NCI-H187 treated with DMSO at 0.1 percent for 48 hours (cell line): ENCODE measurements at regions not wholly inside any gene's neighbourhood (a gene's known extent, or its start where the extent isn't known, plus 50 kb on each side); places are given as distances from the start of the nearest gene placed in this dataset.
"Not testable (repeated sequence)": the region's sequence is repeated elsewhere in the genome, so short reads cannot be mapped to it uniquely, and the experiment has no call there.

Source experiments
- DNase-seq: peaks from one replicate; lab custom pipeline; 2025; lab: John Stamatoyannopoulos, UW

- no peak for DNase-seq
These were observed 116.2 kb downstream of the RND3 start for GRCh38 chr2:150371044-150371818.

GRCh38 chr2:150370561-150370960 lies 116.9 kb downstream of the RND3 start:
- DNase-seq = no peak

- no peak for DNase-seq
These were observed 117.6 kb downstream of the RND3 start for GRCh38 chr2:150369862-150370261.

DNA sequence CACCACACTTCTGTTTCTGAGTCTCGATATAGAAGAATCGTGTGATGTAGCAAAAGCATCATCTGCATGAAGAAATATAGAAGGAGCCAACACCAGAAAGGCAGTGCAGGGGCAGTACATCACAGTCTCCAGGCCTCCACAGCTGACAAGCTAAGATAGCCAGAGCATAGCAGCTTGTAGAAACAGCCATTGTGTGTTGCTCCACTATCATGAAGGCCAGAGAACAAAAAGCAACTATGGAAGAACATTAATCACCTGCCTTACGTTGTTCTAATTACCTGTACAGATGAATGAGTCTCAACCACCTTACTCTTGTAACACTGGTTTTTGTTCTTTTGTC lies 129.0 kb downstream of the RND3 start:
- DNase-seq = no peak

GRCh38 chr2:150357770-150358467 lies 129.5 kb downstream of the RND3 start:
- no peak for DNase-seq

DNA sequence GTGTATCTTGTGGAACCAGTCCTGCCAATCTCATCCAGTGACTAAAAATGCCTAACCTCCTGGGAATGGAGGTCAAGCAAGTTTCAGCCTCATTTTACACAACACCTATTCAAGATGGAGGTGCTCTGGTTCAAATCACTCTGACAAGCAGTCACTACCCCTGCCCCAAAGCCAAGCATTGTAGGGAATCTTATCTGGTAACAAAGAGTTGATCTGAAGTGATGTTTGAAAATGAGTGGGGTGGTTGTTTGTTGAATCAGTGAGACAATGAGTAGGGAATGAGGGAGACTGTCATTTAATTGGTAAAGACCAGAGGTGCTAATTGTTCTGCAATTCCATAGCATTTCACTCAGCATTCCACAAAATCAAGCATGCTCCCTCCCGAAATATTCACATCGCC lies 132.0 kb downstream of the RND3 start:
- DNase-seq = no peak

- no peak for DNase-seq
These were observed 134.1 kb downstream of the RND3 start for GRCh38 chr2:150353376-150353775.

DNA sequence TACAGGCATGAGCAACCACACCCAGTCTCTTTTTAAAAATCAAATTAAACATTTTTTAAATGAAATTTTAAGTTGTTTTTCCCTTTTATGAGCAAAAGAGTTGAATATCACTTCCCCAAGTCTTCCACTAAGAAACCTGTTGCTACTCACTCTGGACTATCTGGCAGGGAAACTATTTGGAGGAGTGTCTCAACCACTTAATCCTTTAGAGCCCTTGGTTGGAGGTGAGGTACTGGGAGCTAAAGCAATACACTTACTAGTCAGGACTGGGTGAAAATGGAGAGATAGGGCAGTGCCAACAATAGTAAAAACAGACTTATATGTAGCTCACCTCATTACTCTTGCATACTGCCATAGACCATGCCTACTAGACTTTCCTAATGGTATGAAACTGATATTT lies 135.5 kb downstream of the RND3 start:
- no peak for DNase-seq

DNA sequence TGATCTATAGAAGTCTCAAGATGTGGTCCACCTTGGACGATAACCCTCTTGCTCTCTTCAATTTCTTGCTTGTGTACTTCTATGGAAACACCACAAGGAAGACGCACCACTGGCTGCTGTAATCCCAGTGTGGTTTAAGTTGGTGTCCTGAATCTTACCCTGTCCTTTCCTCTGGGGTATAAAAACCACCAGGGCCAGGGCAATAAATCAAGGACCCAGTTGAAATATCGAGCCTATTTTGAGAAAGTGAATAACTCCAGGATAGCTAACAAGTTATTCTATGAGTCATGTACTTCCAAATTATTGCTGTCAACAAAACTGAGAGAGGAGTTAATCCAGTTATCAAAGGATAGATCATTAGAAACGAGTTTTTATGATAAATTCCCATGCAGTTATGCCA lies 137.0 kb downstream of the RND3 start:
- no peak for DNase-seq

GRCh38 chr2:150346806-150347205 lies 140.7 kb downstream of the RND3 start:
- DNase-seq = no peak

DNA sequence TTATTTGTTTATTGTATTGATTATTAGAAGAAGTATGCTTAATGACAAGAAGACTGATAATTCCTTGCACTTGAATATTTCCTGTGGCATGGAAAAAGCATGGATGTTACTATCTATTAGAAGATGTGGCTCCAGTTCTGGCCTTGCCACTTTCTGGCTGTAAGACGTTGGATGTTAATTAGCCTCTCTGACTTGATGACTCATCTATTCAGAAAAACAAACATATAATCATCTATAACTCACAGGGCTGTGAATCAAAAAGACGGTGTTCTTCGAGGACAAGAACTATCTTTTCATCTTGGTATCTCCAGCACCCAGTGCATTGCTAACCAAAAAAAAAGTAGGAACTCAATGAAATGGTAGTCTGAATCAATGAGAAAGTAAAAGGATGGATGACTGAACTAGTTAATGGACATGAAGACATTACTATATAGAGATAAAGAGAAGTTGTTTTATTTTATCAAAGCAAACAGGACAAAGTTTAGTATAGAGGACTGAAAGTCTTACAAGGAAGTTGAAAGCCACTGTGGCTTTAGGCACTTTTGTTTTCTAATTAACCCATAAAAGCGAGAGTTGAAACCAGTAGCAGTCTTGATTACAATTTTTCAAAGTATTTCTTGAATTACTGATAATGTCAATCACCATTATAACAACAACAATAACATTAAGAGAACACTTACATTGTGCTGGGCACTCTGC lies 145.3 kb downstream of the RND3 start:
- no peak for DNase-seq

- DNase-seq = no peak
These were observed 147.5 kb downstream of the RND3 start for GRCh38 chr2:150339951-150340350.

- no peak for DNase-seq
These were observed 148.2 kb downstream of the RND3 start for GRCh38 chr2:150339282-150339681.

DNA sequence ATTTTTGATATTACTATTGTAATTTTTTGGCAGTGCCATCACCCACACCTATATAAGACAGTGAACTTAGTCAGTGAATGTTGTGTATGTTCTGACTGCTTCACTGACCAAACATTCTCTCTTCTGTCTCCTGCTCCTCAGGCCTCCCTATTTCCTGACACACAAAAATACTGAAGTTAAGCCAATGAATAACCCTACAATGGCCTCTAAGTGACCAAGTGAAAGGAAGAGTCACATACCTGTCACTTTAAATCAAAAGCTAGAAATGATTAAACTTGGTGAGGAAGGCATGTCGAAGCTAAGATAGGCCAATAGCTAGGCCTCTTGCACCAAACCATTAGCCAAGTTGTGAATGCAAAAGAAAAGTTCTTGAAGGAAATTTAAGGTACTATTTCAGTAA lies 151.9 kb downstream of the RND3 start:
- DNase-seq = no peak

- no peak for DNase-seq
These were observed 155.1 kb downstream of the RND3 start for GRCh38 chr2:150332383-150332782.

- no peak for DNase-seq
These were observed 159.6 kb downstream of the RND3 start for GRCh38 chr2:150327564-150328489.

DNA sequence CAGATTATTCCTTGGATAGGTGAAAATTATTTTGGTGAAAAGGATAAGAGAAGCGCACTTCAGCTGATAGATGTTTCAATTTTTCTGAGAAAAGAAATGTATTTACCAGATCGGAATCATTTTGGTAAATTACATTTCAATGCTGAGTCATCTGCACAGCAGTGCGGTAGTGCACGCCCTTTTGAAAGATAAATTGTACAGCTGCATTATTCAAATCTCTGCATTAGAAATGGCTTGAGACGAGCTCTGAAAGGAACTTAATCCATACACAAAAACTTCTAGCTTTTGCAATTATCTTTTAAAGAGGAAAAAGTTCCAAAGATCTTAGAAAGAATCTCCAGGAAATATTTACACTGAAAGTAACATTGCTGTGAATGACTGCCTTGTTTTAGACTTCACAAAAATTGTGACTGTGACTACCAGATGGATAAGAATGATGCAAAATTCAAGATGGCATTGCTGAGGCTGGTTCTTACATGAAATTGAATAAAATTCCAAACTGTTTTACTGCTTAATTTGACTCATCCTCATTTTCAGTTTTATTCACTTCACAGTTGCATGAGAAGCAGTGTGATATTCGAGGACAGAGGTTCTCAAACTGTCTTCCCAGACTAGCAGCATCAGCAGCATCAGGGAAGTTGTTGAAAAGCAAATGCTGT lies 161.7 kb downstream of the RND3 start:
- no peak for DNase-seq

- DNase-seq = not testable (repeated sequence)
These were observed 164.4 kb downstream of the RND3 start for GRCh38 chr2:150323071-150323470.

DNA sequence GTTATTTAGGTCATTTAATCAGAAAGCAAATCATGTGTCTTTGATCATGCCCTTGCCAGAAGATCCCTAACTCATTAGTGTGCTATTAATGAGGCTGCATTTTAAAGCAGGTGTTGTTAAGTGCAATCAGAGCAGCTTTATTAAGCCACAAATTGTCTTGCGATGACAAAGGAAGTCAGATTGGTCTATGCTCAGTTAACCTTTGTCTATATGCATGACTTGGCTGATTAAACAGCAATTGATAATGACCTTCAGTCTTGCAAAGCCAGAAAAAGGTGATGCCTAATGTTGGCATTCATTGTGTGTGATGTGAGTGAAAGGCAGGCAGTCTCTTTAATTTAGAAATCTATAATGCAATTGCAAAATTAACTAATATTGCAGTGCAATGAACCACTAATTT lies 166.9 kb downstream of the RND3 start:
- DNase-seq = no peak

DNA sequence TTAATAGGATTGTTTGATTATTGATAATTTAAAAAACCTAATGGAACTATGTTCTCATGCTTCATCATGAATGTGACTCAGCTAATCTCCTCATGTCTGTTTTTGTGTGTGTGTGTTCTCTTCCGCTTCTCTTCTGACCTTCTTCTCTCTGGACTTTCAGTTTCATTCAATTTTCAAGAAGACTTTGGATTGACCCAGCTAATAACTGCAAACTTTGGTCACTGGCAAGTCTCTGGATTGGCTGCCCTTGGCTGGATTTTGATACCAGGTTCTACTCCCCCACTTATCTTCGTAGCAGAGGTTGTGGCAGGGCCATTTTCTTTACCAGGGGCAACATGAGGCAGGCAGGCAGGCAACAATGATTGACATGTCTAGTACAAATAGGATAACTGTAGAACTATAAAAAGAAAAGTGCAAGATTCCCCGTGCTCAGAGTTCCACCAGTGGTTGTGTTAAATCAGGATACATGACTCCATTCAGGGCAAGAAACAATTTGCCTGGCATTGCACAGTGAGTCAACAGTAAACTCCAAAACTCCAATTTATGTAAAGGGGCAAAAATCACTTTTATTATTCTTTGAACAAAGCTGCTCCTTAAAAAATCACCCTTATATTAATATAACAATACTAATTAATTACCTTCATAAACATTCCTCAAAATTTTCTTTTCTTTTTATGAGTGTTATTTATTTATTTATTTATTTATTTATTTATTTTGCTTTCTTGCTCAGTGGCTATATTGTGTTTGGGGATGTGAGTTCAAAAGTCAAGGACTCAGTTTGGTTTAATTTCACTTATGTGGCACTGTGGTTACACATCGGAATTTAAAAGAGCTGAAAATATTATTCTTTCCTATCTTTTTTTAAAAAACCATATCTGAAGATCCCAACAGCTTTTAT lies 167.6 kb downstream of the RND3 start:
- no peak for DNase-seq

GRCh38 chr2:150319085-150319484 lies 168.4 kb downstream of the RND3 start:
- no peak for DNase-seq
